Right lobe of liver (tissue), 4 donors: ENCODE measurements at regions not wholly inside any gene's neighbourhood (a gene's known extent, or its start where the extent isn't known, plus 50 kb on each side); places are given as distances from the start of the nearest gene placed in this dataset.

Experiments
- POLR2A ChIP-seq: fragments of 450-650 bp; IDR thresholded peaks from one replicate; pipeline ENCODE4 v1.6.1; 2017; ENCODE audit warnings: antibody characterized with exemption, mild to moderate bottlenecking
- TF ChIP-seq, protein P1 (sequence below), 4 donors: fragments of 200-600 bp in 3 of 4; fragments of 450-650 bp in 1 of 4; IDR thresholded peaks; one replicate each; pipeline versions ENCODE4 v1.5.1 to v1.8.0; 2016 to 2022; ENCODE audit warnings: antibody characterized with exemption in 4 of 4, mild to moderate bottlenecking in 2 of 4
- donor health status: DM: no; HTN: no; CAD: no.
- donor health status: DM: no; HTN: no; CAD: no.
- donor health status: DM: no; HTN: yes; CAD: no.

GRCh38 chr6:16974387-16974673, 127.5 kb upstream of the STMND1 start:
- TF ChIP-seq, protein P1, sequence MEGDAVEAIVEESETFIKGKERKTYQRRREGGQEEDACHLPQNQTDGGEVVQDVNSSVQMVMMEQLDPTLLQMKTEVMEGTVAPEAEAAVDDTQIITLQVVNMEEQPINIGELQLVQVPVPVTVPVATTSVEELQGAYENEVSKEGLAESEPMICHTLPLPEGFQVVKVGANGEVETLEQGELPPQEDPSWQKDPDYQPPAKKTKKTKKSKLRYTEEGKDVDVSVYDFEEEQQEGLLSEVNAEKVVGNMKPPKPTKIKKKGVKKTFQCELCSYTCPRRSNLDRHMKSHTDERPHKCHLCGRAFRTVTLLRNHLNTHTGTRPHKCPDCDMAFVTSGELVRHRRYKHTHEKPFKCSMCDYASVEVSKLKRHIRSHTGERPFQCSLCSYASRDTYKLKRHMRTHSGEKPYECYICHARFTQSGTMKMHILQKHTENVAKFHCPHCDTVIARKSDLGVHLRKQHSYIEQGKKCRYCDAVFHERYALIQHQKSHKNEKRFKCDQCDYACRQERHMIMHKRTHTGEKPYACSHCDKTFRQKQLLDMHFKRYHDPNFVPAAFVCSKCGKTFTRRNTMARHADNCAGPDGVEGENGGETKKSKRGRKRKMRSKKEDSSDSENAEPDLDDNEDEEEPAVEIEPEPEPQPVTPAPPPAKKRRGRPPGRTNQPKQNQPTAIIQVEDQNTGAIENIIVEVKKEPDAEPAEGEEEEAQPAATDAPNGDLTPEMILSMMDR (IDR thresholded peaks at IDR 0.05), result no peak
- no peak for TF ChIP-seq POLR2A
